CD4-positive, CD25-positive, alpha-beta regulatory T cell (primary cell): ENCODE measurements at regions not wholly inside any gene's neighbourhood (a gene's known extent, or its start where the extent isn't known, plus 50 kb on each side); places are given as distances from the start of the nearest gene placed in this dataset.

Experiments used
- ATAC-seq, 2 donors: fragments of 150-1000 bp; cut with Tn5 transposase; one replicate each; pipeline ENCODE4 v1.10.0; 2021; ENCODE audit warnings: low read depth in 2 of 2, moderate number of reproducible peaks in 2 of 2, moderate library complexity in 1 of 2
- DNase-seq, 3 donors: peaks; one replicate each; pipeline versions ENCODE4 v3.0.0 to v3.0.0-alpha.2; 2012 to 2022; ENCODE audit warnings: mixed read lengths in 1 of 3
- H3K27ac ChIP-seq: one replicate; pipeline ENCODE4 v1.7.0; 2013; ENCODE audit warnings: mild to moderate bottlenecking, low read length; ENCODE audit not compliant: insufficient read depth, poor library complexity, severe bottlenecking
- H3K27me3 ChIP-seq: one replicate; pipeline ENCODE4 v1.7.0; 2013; ENCODE audit warnings: low read length; ENCODE audit not compliant: control insufficient read depth, insufficient read depth
- H3K36me3 ChIP-seq: one replicate; pipeline ENCODE4 v1.7.0; 2013; ENCODE audit warnings: mild to moderate bottlenecking, low read length, moderate library complexity; ENCODE audit not compliant: control insufficient read depth, insufficient read depth
- H3K4me1 ChIP-seq: 2 replicates; pipeline ENCODE4 v1.7.0; 2013; ENCODE audit warnings: mild to moderate bottlenecking, low read length; ENCODE audit not compliant: insufficient read depth, control insufficient read depth, poor library complexity, severe bottlenecking
- H3K4me3 ChIP-seq: one replicate; pipeline ENCODE4 v1.7.0; 2013; ENCODE audit warnings: low read depth, mild to moderate bottlenecking, low read length, moderate library complexity
- H3K9me3 ChIP-seq, 2 experiments: 1 replicate in 1 of 2; 2 replicates in 1 of 2; pipeline ENCODE4 v1.7.0; 2013; ENCODE audit warnings: low read length in 2 of 2, mild to moderate bottlenecking in 1 of 2, moderate library complexity in 1 of 2; ENCODE audit not compliant: control insufficient read depth in 2 of 2
- H3K27ac Mint-ChIP-seq, 3 donors: one replicate each; pipeline ENCODE4 v1.8.0; 2020 to 2022; ENCODE audit warnings: mild to moderate bottlenecking in 3 of 3, mixed read lengths in 3 of 3, moderate library complexity in 2 of 3
- H3K27me3 Mint-ChIP-seq: one replicate; pipeline ENCODE4 v1.8.0; 2022; ENCODE audit warnings: mild to moderate bottlenecking, mixed read lengths
- H3K36me3 Mint-ChIP-seq: one replicate; pipeline ENCODE4 v1.8.0; 2020; ENCODE audit warnings: mixed read lengths
- H3K4me1 Mint-ChIP-seq, 4 donors: one replicate each; pipeline ENCODE4 v1.8.0; 2020 to 2022; ENCODE audit warnings: mixed read lengths in 4 of 4, mild to moderate bottlenecking in 1 of 4
- H3K4me3 Mint-ChIP-seq, 4 donors: one replicate each; pipeline ENCODE4 v1.8.0; 2020 to 2022; ENCODE audit warnings: mild to moderate bottlenecking in 4 of 4, mixed read lengths in 4 of 4, moderate library complexity in 3 of 4
- H3K9me3 Mint-ChIP-seq, 7 donors: one replicate each; pipeline ENCODE4 v1.8.0; 2020 to 2022; ENCODE audit warnings: mixed read lengths in 7 of 7, mild to moderate bottlenecking in 3 of 7, moderate library complexity in 2 of 7

DNA sequence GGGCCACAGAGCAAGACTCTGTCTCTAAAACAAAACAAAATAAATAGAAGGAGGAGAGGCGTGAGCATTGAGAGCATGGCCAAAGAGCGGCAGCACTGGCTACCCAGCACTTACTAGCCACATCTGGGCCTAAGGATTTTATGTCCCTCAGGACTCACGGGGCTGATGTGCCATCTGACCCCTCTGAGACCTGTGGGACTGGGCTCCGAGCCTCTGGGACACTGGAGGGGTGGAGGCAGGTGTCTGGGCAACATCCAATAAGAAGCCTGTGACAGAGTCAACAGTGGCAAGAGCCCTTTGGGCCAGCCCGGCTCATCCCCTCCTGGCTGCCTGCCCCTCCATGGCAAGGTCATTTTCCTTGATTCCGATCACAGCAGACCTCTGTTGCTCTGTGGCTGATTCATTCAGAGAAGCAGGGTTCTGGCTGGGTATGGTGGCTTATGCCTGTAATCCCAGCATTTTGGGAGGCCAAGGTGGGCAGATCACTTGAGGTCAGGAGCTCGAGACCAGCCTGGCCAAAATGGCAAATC is 60.7 kb downstream of the RRM2 start:
- no peaks in the 10 kb centered on the region for H3K4me1 ChIP-seq
- peaks cover 0 to 6% (median 0%) of the 10 kb centered on the region in 7 donors for H3K9me3 Mint-ChIP-seq
- H3K27me3 ChIP-seq, result no peaks in the 10 kb centered on the region

DNA sequence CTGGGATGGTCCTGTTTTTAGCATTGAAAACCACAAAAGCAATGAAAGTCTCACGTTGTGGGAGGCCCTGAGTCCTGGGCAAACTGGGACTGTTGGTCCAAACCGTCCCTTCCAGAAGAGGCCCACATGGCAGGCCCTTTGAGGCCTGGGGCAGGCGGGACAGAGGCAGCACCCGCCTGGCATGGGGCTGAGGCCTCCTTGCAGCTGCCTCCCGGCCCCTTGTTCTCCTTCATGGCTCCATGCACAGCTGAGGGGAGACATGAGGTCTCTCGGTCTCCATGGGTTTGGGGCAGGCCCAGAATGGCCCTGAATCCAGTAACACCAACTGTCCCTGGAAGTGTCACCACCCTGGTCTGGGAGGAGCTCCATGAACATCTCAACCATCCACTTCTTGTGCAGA is 61.9 kb downstream of the RRM2 start:
- H3K9me3 Mint-ChIP-seq, result peaks cover 0 to 6% (median 0%) of the 10 kb centered on the region in 7 donors
- Histone ChIP-seq H3K4me3 (no peak overlapping the region), H3K4me1 (no peaks in the 10 kb centered on the region), H3K27ac (no peak overlapping the region), H3K27me3 (no peaks in the 10 kb centered on the region), H3K9me3 (no peaks in the 10 kb centered on the region), H3K36me3 (no peaks in the 10 kb centered on the region)
- H3K4me3 Mint-ChIP-seq, result no peak overlapping the region
- ATAC-seq (no peak), DNase-seq (no peak)
- H3K36me3 Mint-ChIP-seq, result peaks cover 4% of the 10 kb centered on the region
- H3K27ac Mint-ChIP-seq, result no peak overlapping the region
- H3K27me3 Mint-ChIP-seq, result no peaks in the 10 kb centered on the region
- no peaks in the 10 kb centered on the region for H3K4me1 Mint-ChIP-seq

More for the DNA sequence above, 60.7 kb downstream of the RRM2 start:
- no peaks in the 10 kb centered on the region for H3K9me3 ChIP-seq
- Mint-ChIP-seq H3K4me1 (no peaks in the 10 kb centered on the region), H3K4me3 (no peak overlapping the region), H3K27ac (peak overlapping the region in 1 of 3 donors; percentile 15), H3K36me3 (peaks cover 4% of the 10 kb centered on the region), H3K27me3 (no peaks in the 10 kb centered on the region)
- H3K27ac ChIP-seq, result no peak overlapping the region
- DNase-seq, result no peak
- no peaks in the 10 kb centered on the region for H3K36me3 ChIP-seq
- no peak overlapping the region for H3K4me3 ChIP-seq
- no peak for ATAC-seq

DNA sequence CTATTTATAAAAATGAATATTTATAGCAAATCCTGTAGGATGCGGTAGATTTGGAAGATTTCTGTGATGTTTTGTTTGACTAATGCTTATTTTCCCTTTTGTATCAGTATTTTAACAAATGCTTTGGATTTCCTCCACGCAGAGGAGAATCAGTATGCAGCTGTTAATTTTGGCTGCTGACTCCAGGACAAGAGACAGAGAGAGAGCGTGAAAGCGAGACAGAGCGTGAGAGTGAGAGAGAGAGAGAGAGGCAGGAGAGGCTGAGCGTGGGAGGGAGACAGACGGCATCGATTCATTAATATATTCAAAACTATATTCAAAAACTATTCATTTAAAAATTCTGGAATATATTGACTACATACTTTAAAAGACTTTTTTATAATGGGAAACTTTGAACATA is 62.5 kb downstream of the RRM2 start:
- no peaks in the 10 kb centered on the region for H3K4me1 ChIP-seq
- peaks cover 0 to 6% (median 0%) of the 10 kb centered on the region in 7 donors for H3K9me3 Mint-ChIP-seq
- H3K4me1 Mint-ChIP-seq, result peaks cover 0 to 2% (median 0%) of the 10 kb centered on the region in 4 donors
- H3K27ac Mint-ChIP-seq, result peak overlapping the region in 1 of 3 donors; percentile 31
- H3K27me3 Mint-ChIP-seq, result no peaks in the 10 kb centered on the region
- H3K9me3 ChIP-seq, result no peaks in the 10 kb centered on the region
- H3K27me3 ChIP-seq, result no peaks in the 10 kb centered on the region
- DNase-seq, result no peak
- H3K36me3 ChIP-seq, result no peaks in the 10 kb centered on the region
- no peak overlapping the region for H3K27ac ChIP-seq
- H3K4me3 ChIP-seq, result no peak overlapping the region
- peaks cover 4% of the 10 kb centered on the region for H3K36me3 Mint-ChIP-seq
- no peak for ATAC-seq
- no peak overlapping the region for H3K4me3 Mint-ChIP-seq

DNA sequence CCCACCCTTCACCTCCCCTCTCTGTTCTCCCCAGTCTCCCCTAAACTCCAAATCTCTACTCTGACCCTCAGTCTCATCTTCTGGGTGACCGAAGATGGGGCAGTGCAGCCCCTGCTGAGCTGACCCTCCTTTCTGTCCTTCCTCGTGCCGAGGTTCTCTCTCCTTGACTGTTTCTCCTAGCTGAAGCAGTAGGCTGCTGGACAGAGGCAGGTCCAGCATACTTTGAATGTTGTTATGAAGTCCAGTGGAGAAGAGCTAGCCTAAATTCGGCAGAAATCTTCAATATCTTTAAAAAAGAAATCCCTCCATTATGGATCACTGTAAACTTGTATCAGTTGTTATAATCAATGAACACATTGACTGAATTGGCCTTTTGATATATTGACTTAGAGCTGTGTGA is 63.2 kb downstream of the RRM2 start:
- Mint-ChIP-seq H3K27ac (no peak overlapping the region), H3K9me3 (peaks cover 0 to 8% (median 2%) of the 10 kb centered on the region in 7 donors), H3K27me3 (no peaks in the 10 kb centered on the region), H3K36me3 (peaks cover 4% of the 10 kb centered on the region), H3K4me3 (no peak overlapping the region), H3K4me1 (peaks cover 0 to 2% (median 0%) of the 10 kb centered on the region in 4 donors)
- no peak overlapping the region for H3K4me3 ChIP-seq
- H3K4me1 ChIP-seq, result no peaks in the 10 kb centered on the region
- no peaks in the 10 kb centered on the region for H3K27me3 ChIP-seq
- ATAC-seq (no peak), DNase-seq (no peak)
- no peaks in the 10 kb centered on the region for H3K36me3 ChIP-seq
- no peak overlapping the region for H3K27ac ChIP-seq
- no peaks in the 10 kb centered on the region for H3K9me3 ChIP-seq

DNA sequence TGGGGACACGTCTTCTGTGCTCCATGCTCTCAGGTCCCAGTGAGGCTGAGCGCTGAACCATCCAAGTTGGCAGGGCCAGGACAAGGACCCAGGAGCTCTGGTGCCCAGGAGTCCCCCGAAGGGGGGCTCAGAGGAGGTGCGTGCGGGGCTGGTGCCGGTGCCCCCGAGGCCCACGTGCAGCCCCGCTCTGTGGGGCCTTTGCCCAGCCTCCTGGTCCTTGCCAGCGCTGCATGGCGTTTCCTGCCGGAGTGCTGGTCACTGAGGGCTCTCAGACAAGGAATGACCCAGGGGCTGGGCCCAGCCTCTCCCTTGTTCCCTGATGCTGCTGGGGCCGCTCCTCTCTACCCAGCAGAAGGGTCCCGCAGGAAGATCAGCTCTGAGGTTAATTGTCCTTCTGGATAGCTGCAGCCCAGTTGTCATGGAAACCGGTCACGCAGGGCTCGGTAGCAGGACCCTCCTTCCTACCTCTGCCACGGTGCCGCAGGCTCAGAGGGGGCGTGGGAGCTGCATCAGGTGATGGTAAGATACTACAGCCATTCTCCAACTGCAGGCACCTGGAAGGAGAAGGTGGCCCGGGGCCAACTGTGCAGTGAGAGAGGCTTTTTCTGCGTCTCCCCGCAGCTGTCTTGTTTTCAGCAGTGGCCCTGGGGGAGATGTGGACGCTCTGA is 64.5 kb downstream of the RRM2 start:
- H3K9me3 Mint-ChIP-seq, result peaks cover 0 to 8% (median 0%) of the 10 kb centered on the region in 7 donors
- no peaks in the 10 kb centered on the region for H3K36me3 ChIP-seq
- DNase-seq (no peak), ATAC-seq (no peak)
- H3K4me3 ChIP-seq, result no peak overlapping the region
- H3K27me3 ChIP-seq, result no peaks in the 10 kb centered on the region
- H3K27ac Mint-ChIP-seq, result no peak overlapping the region
- no peak overlapping the region for H3K27ac ChIP-seq
- no peaks in the 10 kb centered on the region for H3K27me3 Mint-ChIP-seq
- no peaks in the 10 kb centered on the region for H3K9me3 ChIP-seq
- no peaks in the 10 kb centered on the region for H3K36me3 Mint-ChIP-seq
- no peaks in the 10 kb centered on the region for H3K4me1 ChIP-seq
- H3K4me1 Mint-ChIP-seq, result peaks cover 0 to 2% (median 0%) of the 10 kb centered on the region in 4 donors
- peak overlapping the region in 1 of 4 donors; percentile 61 for H3K4me3 Mint-ChIP-seq

DNA sequence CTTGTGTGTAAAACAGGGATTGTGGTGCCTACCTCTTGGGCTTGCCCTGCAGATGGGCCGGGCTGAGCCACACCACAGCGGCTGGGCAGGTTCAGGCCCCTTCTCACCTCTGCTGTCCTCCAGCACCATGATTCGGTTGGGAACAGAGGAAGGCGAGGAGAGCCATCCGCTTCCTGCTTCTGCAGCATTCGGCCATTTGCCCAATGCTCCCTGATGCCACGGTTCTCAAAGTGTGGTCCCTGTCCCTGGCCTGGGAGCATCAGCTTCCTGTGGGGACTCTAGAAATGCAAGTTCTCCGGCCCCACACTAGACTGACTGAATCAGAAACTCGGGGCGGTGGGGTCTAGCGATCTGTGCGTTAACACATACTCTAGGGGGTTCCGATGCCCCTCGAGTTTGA is 65.1 kb downstream of the RRM2 start:
- Mint-ChIP-seq H3K9me3 (peaks cover 0 to 8% (median 0%) of the 10 kb centered on the region in 7 donors), H3K36me3 (no peaks in the 10 kb centered on the region), H3K27me3 (no peaks in the 10 kb centered on the region), H3K4me3 (no peak overlapping the region), H3K4me1 (peaks cover 0 to 2% (median 0%) of the 10 kb centered on the region in 4 donors), H3K27ac (no peak overlapping the region)
- DNase-seq (no peak), ATAC-seq (no peak)
- Histone ChIP-seq H3K4me1 (no peaks in the 10 kb centered on the region), H3K9me3 (no peaks in the 10 kb centered on the region), H3K4me3 (no peak overlapping the region), H3K27ac (no peak overlapping the region), H3K36me3 (no peaks in the 10 kb centered on the region), H3K27me3 (no peaks in the 10 kb centered on the region)

DNA sequence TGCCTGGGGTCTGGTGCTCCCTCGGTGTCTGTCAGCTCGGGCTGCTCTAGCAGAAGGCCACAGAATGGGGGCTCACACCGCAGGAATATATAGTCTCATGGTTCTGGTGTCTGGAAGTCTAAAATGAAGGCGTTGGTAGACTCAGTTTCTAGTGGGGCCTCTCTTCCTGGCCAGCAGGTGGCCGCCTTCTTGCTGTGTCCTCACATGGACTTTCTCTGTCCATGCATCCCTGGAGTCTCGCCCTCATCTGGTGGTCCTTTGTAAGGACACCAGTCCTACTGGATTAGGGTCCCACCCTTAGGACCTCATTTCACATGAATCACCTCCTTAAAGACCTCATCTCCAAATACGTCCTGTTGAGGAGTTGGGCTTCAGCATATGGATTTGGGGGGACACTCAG is 65.7 kb downstream of the RRM2 start:
- no peaks in the 10 kb centered on the region for H3K27me3 ChIP-seq
- peaks cover 0 to 8% (median 0%) of the 10 kb centered on the region in 7 donors for H3K9me3 Mint-ChIP-seq
- no peaks in the 10 kb centered on the region for H3K27me3 Mint-ChIP-seq
- no peaks in the 10 kb centered on the region for H3K36me3 Mint-ChIP-seq
- H3K27ac Mint-ChIP-seq, result no peak overlapping the region
- H3K4me3 ChIP-seq, result no peak overlapping the region
- no peak overlapping the region for H3K4me3 Mint-ChIP-seq
- DNase-seq (no peak), ATAC-seq (no peak)
- no peak overlapping the region for H3K27ac ChIP-seq
- H3K4me1 ChIP-seq, result no peaks in the 10 kb centered on the region
- H3K36me3 ChIP-seq, result no peaks in the 10 kb centered on the region
- no peaks in the 10 kb centered on the region for H3K9me3 ChIP-seq
- H3K4me1 Mint-ChIP-seq, result peaks cover 0 to 2% (median 0%) of the 10 kb centered on the region in 4 donors

DNA sequence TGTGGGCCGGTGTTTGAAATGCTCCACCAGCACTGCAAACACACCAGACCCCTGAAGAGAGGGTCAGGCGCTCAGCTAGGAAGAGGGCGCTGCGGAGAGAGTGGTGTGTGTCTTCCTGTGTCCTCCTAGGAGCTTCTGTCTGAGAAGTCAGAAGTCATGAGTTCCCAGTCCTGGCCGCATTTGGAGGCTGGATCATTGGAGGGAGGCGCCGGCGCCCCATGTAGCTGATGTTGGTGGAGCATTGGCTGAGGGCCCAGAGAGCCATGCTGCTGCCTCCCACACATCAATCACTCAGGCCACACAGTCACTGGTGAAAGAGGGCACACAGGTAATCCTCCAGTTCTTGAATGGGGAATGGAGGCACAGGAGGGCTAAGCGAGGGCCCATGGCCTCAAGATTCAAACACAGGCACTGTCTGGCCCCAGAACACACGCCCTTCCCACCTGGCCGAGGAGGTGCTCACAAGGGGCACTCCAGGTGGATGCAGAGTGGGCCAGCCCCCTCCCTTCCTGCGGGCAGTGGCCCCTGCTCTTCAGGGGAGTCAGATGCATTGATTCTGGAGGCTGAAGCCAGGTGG is 66.3 kb downstream of the RRM2 start:
- H3K4me1 ChIP-seq, result no peaks in the 10 kb centered on the region
- ATAC-seq (no peak), DNase-seq (no peak)
- H3K4me3 ChIP-seq, result no peak overlapping the region
- Mint-ChIP-seq H3K4me3 (no peak overlapping the region), H3K36me3 (no peaks in the 10 kb centered on the region), H3K9me3 (peaks cover 0 to 8% (median 0%) of the 10 kb centered on the region in 7 donors), H3K4me1 (peaks cover 0 to 2% (median 0%) of the 10 kb centered on the region in 4 donors), H3K27ac (no peak overlapping the region), H3K27me3 (no peaks in the 10 kb centered on the region)
- no peak overlapping the region for H3K27ac ChIP-seq
- no peaks in the 10 kb centered on the region for H3K27me3 ChIP-seq
- H3K36me3 ChIP-seq, result no peaks in the 10 kb centered on the region
- H3K9me3 ChIP-seq, result no peaks in the 10 kb centered on the region
